GM21390 (cell line): ENCODE measurements at regions not wholly inside any gene's neighbourhood (a gene's known extent, or its start where the extent isn't known, plus 50 kb on each side); places are given as distances from the start of the nearest gene placed in this dataset.

ENCODE experiments used
- ATAC-seq: cut with Tn5 transposase; IDR thresholded peaks from one replicate; pipeline ENCODE4 v1.9.1; 2021; ENCODE audit not compliant: unreplicated experiment

GRCh38 chr5:143671674-143672569 lies 140.0 kb upstream of the HMHB1 start:
- no peak for ATAC-seq

- no peak for ATAC-seq
Measured at GRCh38 chr5:143671021-143671420, 140.9 kb upstream of the HMHB1 start.

- no peak for ATAC-seq
Measured at GRCh38 chr5:143665866-143666265, 146.1 kb upstream of the HMHB1 start.

GRCh38 chr5:143664623-143665022 lies 147.3 kb upstream of the HMHB1 start:
- ATAC-seq: no peak

GRCh38 chr5:143663872-143664271 lies 148.1 kb upstream of the HMHB1 start:
- no peak for ATAC-seq

- no peak for ATAC-seq
Measured at GRCh38 chr5:143662020-143662419, 149.9 kb upstream of the HMHB1 start.

GRCh38 chr5:143660625-143661024 lies 151.3 kb upstream of the HMHB1 start:
- no peak for ATAC-seq

- no peak for ATAC-seq
Measured at GRCh38 chr5:143659599-143660238, 152.2 kb upstream of the HMHB1 start.

GRCh38 chr5:143658956-143659355 lies 153.0 kb upstream of the HMHB1 start:
- no peak for ATAC-seq

GRCh38 chr5:143657647-143658285 lies 154.2 kb upstream of the HMHB1 start:
- ATAC-seq: no peak

GRCh38 chr5:143653766-143654282 lies 158.1 kb upstream of the HMHB1 start:
- ATAC-seq: no peak

- peak; percentile 63 for ATAC-seq
Measured at GRCh38 chr5:143653256-143653655, 158.7 kb upstream of the HMHB1 start.

GRCh38 chr5:143652108-143652700 lies 159.8 kb upstream of the HMHB1 start:
- no peak for ATAC-seq

- ATAC-seq: no peak
Measured at GRCh38 chr5:143649937-143650621, 161.9 kb upstream of the HMHB1 start.

- ATAC-seq: no peak
Measured at GRCh38 chr5:143648696-143649095, 163.3 kb upstream of the HMHB1 start.

GRCh38 chr5:143646961-143647360 lies 165.0 kb upstream of the HMHB1 start:
- ATAC-seq: no peak

- no peak for ATAC-seq
Measured at GRCh38 chr5:143645356-143645755, 166.6 kb upstream of the HMHB1 start.

GRCh38 chr5:143644727-143645126 lies 167.2 kb upstream of the HMHB1 start:
- no peak for ATAC-seq

- no peak for ATAC-seq
Measured at GRCh38 chr5:143642791-143643190, 169.2 kb upstream of the HMHB1 start.

GRCh38 chr5:143641549-143642355 lies 170.2 kb upstream of the HMHB1 start:
- ATAC-seq: peak; percentile 78
